GM19238 (cell line): ENCODE measurements at regions not wholly inside any gene's neighbourhood (a gene's known extent, or its start where the extent isn't known, plus 50 kb on each side); places are given as distances from the start of the nearest gene placed in this dataset.
"Not testable (repeated sequence)": the region's sequence is repeated elsewhere in the genome, so short reads cannot be mapped to it uniquely, and the experiment has no call there.

Experiments used
- DNase-seq: peaks from one replicate; pipeline ENCODE4 v3.0.0; 2011; ENCODE audit warnings: low spot score; ENCODE audit not compliant: insufficient read length

- no peak for DNase-seq
These were observed 194.6 kb downstream of the FAM43A start for GRCh38 chr3:194879991-194880939.

GRCh38 chr3:194880940-194881925 lies 195.6 kb downstream of the FAM43A start:
- no peak for DNase-seq

GRCh38 chr3:194884649-194885315 lies 199.1 kb downstream of the FAM43A start:
- DNase-seq = no peak

- no peak for DNase-seq
These were observed 200.1 kb downstream of the FAM43A start for GRCh38 chr3:194885766-194886165.

GRCh38 chr3:194886836-194887235 lies 201.2 kb downstream of the FAM43A start:
- no peak for DNase-seq

- not testable (repeated sequence) for DNase-seq
These were observed 202.4 kb downstream of the FAM43A start for GRCh38 chr3:194888062-194888461.

GRCh38 chr3:194888916-194889315 lies 203.2 kb downstream of the FAM43A start:
- no peak for DNase-seq

GRCh38 chr3:194890091-194890490 lies 204.4 kb downstream of the FAM43A start:
- DNase-seq = no peak

- DNase-seq = no peak
These were observed 207.7 kb downstream of the FAM43A start for GRCh38 chr3:194893121-194893987.

GRCh38 chr3:194894538-194894937 lies 208.9 kb downstream of the FAM43A start:
- DNase-seq = no peak

- DNase-seq = no peak
These were observed 215.3 kb downstream of the FAM43A start for GRCh38 chr3:194900854-194901522.

GRCh38 chr3:194903447-194903846 lies 217.8 kb downstream of the FAM43A start:
- DNase-seq = not testable (repeated sequence)

GRCh38 chr3:194904999-194905398 lies 219.3 kb downstream of the FAM43A start:
- not testable (repeated sequence) for DNase-seq

GRCh38 chr3:194905696-194906095 lies 220.0 kb downstream of the FAM43A start:
- DNase-seq = no peak

- DNase-seq = no peak
These were observed 220.5 kb downstream of the FAM43A start for GRCh38 chr3:194906229-194906629.

- no peak for DNase-seq
These were observed 221.4 kb downstream of the FAM43A start for GRCh38 chr3:194906970-194907629.

GRCh38 chr3:194907811-194908210 lies 222.1 kb downstream of the FAM43A start:
- no peak for DNase-seq

GRCh38 chr3:194908496-194908895 lies 222.8 kb downstream of the FAM43A start:
- DNase-seq = no peak

GRCh38 chr3:194908972-194909371 lies 223.3 kb downstream of the FAM43A start:
- no peak for DNase-seq
